Dendritic cell treated with granulocyte-macrophage colony-stimulating factor and Interleukin-4, amounts not matched to agents 40 ng/mL and 50 ng/mL, for 4 days (primary cell): ENCODE measurements at regions not wholly inside any gene's neighbourhood (a gene's known extent, or its start where the extent isn't known, plus 50 kb on each side); places are given as distances from the start of the nearest gene placed in this dataset.

Experiments used
- H3K27ac Mint-ChIP-seq: one replicate; pipeline ENCODE4 v1.8.0; 2022; ENCODE audit warnings: mild to moderate bottlenecking, mixed read lengths
- H3K27me3 Mint-ChIP-seq: one replicate; pipeline ENCODE4 v1.8.0; 2022; ENCODE audit warnings: mild to moderate bottlenecking, mixed read lengths
- H3K36me3 Mint-ChIP-seq: one replicate; pipeline ENCODE4 v1.8.0; 2022; ENCODE audit warnings: low read depth, mixed read lengths
- H3K4me1 Mint-ChIP-seq: one replicate; pipeline ENCODE4 v1.8.0; 2022; ENCODE audit warnings: low read depth, mixed read lengths
- H3K4me3 Mint-ChIP-seq: one replicate; pipeline ENCODE4 v1.8.0; 2022; ENCODE audit warnings: mild to moderate bottlenecking, moderate library complexity, mixed read lengths
- H3K9me3 Mint-ChIP-seq: one replicate; pipeline ENCODE4 v1.8.0; 2022; ENCODE audit warnings: mixed read lengths
- intact Hi-C: fragments of 100-400 bp; cut with micrococcal nuclease; formaldehyde crosslinking; loops from one replicate; pipeline ENCODE4 v1.15.0; 2022

- Mint-ChIP-seq H3K4me1 (no peaks in the 10 kb centered on the region), H3K9me3 (peaks cover 4% of the 10 kb centered on the region), H3K36me3 (no peaks in the 10 kb centered on the region), H3K27ac (no peak overlapping the region), H3K27me3 (no peaks in the 10 kb centered on the region), H3K4me3 (no peak overlapping the region)
- intact Hi-C loops, result no loop called here
Observed at GRCh38 chr1:106568201-106568974, 488.1 kb upstream of the PRMT6 start.

DNA sequence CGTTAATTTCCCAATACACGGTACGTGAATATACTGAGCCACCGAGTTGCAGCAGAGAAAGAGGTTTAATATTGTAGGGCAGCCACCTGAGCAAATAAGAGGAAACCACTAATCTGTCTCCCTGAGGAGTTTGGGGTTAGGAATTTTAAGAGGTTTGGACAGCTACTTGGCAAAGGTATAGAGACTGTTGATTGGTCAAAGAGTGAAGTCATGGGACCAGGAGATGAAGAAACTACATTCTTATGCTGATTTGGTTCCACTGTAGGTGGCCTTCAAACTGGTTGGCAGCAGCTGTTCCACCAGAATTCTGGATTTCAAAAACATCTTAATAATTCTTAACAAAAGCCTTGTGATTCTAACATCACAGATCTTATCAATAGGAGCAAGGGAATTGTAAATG lies 485.4 kb upstream of the PRMT6 start:
- no peak overlapping the region for H3K4me3 Mint-ChIP-seq
- peaks cover 13% of the 10 kb centered on the region for H3K9me3 Mint-ChIP-seq
- intact Hi-C loops, result no loop called here
- no peaks in the 10 kb centered on the region for H3K36me3 Mint-ChIP-seq
- H3K4me1 Mint-ChIP-seq, result no peaks in the 10 kb centered on the region
- no peak overlapping the region for H3K27ac Mint-ChIP-seq
- H3K27me3 Mint-ChIP-seq, result no peaks in the 10 kb centered on the region

- intact Hi-C loops, result no loop called here
- Mint-ChIP-seq H3K9me3 (peaks cover 27% of the 10 kb centered on the region), H3K27ac (no peak overlapping the region), H3K36me3 (no peaks in the 10 kb centered on the region), H3K27me3 (no peaks in the 10 kb centered on the region), H3K4me1 (no peaks in the 10 kb centered on the region), H3K4me3 (no peak overlapping the region)
Observed at GRCh38 chr1:106584107-106584506, 472.4 kb upstream of the PRMT6 start.

- Mint-ChIP-seq H3K4me1 (no peaks in the 10 kb centered on the region), H3K4me3 (no peak overlapping the region), H3K27ac (no peak overlapping the region), H3K27me3 (no peaks in the 10 kb centered on the region), H3K9me3 (peaks cover 27% of the 10 kb centered on the region), H3K36me3 (no peaks in the 10 kb centered on the region)
- intact Hi-C loops, result no loop called here
Observed at GRCh38 chr1:106584676-106585075, 471.8 kb upstream of the PRMT6 start.

DNA sequence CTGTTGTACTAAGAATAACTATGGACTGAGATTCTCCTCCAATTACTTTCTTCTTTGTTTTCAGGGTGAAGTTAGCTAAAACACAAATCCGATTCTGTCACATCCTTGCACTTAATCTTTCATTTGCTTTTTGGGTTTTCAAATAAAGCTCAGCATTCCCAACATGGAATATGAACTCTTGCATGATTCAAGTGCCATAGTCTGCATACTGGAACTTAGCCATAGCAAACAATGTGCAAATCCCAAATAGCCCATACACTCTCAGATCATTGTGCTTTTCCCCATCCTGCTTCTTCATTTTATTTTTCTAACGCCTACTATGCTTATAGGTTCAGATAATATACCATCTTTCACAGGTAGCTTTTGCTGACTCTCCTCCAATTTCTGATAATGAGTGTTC lies 455.8 kb upstream of the PRMT6 start:
- peaks cover 7% of the 10 kb centered on the region for H3K9me3 Mint-ChIP-seq

DNA sequence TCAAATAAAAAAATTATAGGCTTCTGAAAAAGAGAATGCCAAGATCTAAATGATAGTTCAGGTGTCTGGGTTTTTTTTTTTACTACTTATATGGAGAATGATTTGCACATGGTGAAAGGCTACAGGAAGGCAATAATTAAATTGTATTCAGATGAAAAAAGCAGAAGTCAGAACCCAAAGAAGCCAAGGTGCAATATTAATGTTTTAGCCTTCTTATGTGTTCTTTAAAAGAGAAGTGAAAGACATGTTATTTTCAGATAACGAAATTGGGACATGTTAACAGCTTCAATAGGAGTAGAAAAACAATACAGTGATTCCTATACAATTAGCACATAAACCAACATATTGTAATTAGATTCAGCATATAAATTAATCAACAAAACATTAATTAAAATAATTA lies 452.9 kb upstream of the PRMT6 start:
- no peak overlapping the region for H3K27ac Mint-ChIP-seq
- H3K9me3 Mint-ChIP-seq, result peaks cover 7% of the 10 kb centered on the region
- H3K4me1 Mint-ChIP-seq, result no peaks in the 10 kb centered on the region
- intact Hi-C loops, result no loop called here
- H3K36me3 Mint-ChIP-seq, result no peaks in the 10 kb centered on the region
- H3K27me3 Mint-ChIP-seq, result no peaks in the 10 kb centered on the region
- no peak overlapping the region for H3K4me3 Mint-ChIP-seq

More for the DNA sequence above, 455.8 kb upstream of the PRMT6 start:
- H3K27ac Mint-ChIP-seq, result no peak overlapping the region
- H3K36me3 Mint-ChIP-seq, result no peaks in the 10 kb centered on the region
- H3K4me3 Mint-ChIP-seq, result no peak overlapping the region
- no peaks in the 10 kb centered on the region for H3K4me1 Mint-ChIP-seq
- intact Hi-C loops, result no loop called here
- no peaks in the 10 kb centered on the region for H3K27me3 Mint-ChIP-seq

DNA sequence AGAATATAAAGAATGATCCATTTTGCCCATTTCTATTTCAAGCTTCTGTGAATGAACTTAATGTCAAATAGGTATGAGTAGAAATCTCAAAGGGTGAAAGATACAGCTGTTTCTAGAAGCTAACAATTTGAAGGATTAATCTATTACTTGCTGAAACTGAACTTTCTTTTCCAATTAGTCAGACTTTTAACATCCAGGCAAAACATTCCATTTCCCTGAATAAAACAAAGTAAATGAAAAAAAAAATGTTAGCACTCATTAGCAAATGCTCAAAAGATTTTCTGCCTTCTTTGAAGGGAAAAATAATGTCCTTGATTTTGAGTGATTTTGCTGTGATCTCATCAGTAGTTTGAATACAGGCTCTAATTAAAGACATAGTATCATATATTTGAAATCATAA lies 447.6 kb upstream of the PRMT6 start:
- no peak overlapping the region for H3K27ac Mint-ChIP-seq
- no peaks in the 10 kb centered on the region for H3K9me3 Mint-ChIP-seq
- no peaks in the 10 kb centered on the region for H3K36me3 Mint-ChIP-seq
- no peak overlapping the region for H3K4me3 Mint-ChIP-seq
- no peaks in the 10 kb centered on the region for H3K4me1 Mint-ChIP-seq
- intact Hi-C loops, result no loop called here
- no peaks in the 10 kb centered on the region for H3K27me3 Mint-ChIP-seq

DNA sequence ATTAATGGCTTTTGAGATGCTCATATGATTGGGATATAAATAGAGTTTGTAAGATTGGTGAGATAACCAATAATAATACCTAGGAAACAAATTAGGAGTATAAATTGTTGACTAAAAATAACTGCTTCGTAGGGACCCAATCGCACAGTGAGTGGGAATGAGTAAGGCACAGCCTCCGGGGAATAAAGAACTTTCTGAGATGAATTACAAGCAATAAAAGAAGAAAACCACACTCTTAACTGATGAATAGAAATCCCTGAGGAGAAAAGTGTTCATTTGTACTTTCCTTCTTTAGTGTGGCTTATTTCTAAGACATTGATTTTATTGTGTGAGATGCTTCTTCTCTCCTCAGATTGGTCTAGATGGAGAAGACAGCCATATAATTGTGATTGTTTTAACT lies 443.4 kb upstream of the PRMT6 start:
- H3K27ac Mint-ChIP-seq, result no peak overlapping the region
- no peaks in the 10 kb centered on the region for H3K4me1 Mint-ChIP-seq
- intact Hi-C loops, result no loop called here
- peaks cover 5% of the 10 kb centered on the region for H3K9me3 Mint-ChIP-seq
- no peak overlapping the region for H3K4me3 Mint-ChIP-seq
- no peaks in the 10 kb centered on the region for H3K27me3 Mint-ChIP-seq
- no peaks in the 10 kb centered on the region for H3K36me3 Mint-ChIP-seq

DNA sequence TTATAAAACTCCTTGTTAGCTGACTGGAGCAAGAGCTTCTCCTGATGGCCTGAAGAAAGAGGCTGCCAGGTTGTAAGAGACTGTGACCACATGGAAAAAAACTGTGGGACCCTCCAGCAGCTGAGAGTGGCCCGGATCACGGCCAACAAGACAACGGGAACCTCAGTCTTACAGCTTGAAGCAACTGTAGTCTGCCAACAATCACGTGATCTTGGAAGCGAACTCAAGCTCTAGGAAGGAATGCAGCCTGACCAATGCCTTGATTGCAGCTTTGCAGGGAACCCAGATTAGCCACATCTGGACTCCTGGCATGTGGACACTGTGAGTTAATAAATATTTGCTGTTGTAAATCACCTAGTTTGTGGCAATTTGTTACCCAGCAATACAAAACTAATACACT lies 442.6 kb upstream of the PRMT6 start:
- Mint-ChIP-seq H3K27me3 (no peaks in the 10 kb centered on the region), H3K4me3 (no peak overlapping the region), H3K9me3 (peaks cover 12% of the 10 kb centered on the region), H3K4me1 (no peaks in the 10 kb centered on the region), H3K27ac (no peak overlapping the region), H3K36me3 (no peaks in the 10 kb centered on the region)
- intact Hi-C loops, result no loop called here

DNA sequence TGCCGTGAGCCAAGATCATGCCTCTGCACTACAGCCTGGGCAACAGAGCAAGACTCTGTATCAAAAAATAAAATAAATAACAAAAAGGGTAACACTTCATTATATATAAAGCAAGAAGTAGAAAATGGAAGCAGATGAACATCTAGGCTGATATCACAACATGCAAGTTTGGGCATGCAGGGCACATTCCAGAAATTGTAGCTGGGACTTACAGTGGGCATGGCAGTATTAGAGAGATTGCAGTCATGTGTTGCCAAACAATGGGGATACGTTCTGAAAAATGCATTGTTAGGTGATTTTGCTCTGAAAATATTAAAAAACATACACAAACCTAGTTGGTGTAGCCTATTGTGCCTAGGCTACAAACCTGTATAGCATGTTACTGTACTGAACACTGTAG lies 441.0 kb upstream of the PRMT6 start:
- intact Hi-C loops, result no loop called here
- H3K4me3 Mint-ChIP-seq, result no peak overlapping the region
- no peaks in the 10 kb centered on the region for H3K36me3 Mint-ChIP-seq
- H3K27ac Mint-ChIP-seq, result no peak overlapping the region
- no peaks in the 10 kb centered on the region for H3K4me1 Mint-ChIP-seq
- peaks cover 12% of the 10 kb centered on the region for H3K9me3 Mint-ChIP-seq
- no peaks in the 10 kb centered on the region for H3K27me3 Mint-ChIP-seq

GRCh38 chr1:106619080-106619826 lies 437.2 kb upstream of the PRMT6 start:
- Mint-ChIP-seq H3K36me3 (no peaks in the 10 kb centered on the region), H3K9me3 (peaks cover 12% of the 10 kb centered on the region), H3K4me3 (no peak overlapping the region), H3K4me1 (no peaks in the 10 kb centered on the region), H3K27ac (no peak overlapping the region), H3K27me3 (no peaks in the 10 kb centered on the region)
- intact Hi-C loops, result no loop called here

DNA sequence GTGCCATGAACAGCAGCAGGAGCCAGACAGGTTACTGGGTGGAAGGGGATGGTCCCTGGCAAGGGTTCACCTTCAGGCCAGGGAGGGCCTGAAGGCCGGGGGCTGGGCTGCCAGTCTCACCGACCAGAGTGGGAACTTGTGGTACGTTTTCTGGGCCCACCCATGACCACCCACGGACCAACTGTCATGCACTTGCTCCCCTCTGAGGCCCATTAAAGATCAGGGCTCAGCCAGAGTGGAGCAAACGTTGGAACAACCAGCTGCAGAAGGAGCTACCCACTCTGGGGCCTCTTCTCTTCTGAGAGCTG lies 436.7 kb upstream of the PRMT6 start:
- peaks cover 12% of the 10 kb centered on the region for H3K9me3 Mint-ChIP-seq
- H3K4me1 Mint-ChIP-seq, result no peaks in the 10 kb centered on the region
- intact Hi-C loops, result no loop called here
- H3K4me3 Mint-ChIP-seq, result no peak overlapping the region
- H3K36me3 Mint-ChIP-seq, result no peaks in the 10 kb centered on the region
- H3K27ac Mint-ChIP-seq, result no peak overlapping the region
- H3K27me3 Mint-ChIP-seq, result no peaks in the 10 kb centered on the region

GRCh38 chr1:106620521-106620954 lies 435.9 kb upstream of the PRMT6 start:
- intact Hi-C loops, result no loop called here
- peaks cover 18% of the 10 kb centered on the region for H3K9me3 Mint-ChIP-seq

DNA sequence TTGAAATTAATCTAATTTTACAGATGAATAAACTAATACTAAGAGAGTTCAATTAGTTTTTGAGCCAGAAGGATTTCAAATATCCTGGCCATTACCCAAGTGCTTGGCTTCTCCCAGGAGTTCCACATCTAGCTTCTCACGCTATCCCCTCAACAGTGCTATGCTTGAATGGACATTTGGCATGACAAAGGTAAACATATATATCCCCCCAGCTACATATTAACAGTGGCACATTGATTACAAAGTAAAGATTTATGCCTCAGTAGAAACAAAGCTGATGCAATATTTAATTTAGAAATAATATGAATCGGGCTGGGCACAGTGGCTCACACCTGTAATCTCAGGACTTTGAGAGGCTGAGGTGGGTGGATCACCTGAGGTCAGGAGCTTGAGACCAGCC lies 434.6 kb upstream of the PRMT6 start:
- no peak overlapping the region for H3K4me3 Mint-ChIP-seq
- intact Hi-C loops, result no loop called here
- peaks cover 31% of the 10 kb centered on the region for H3K9me3 Mint-ChIP-seq

More at GRCh38 chr1:106620521-106620954, 435.9 kb upstream of the PRMT6 start:
- no peak overlapping the region for H3K4me3 Mint-ChIP-seq
- H3K36me3 Mint-ChIP-seq, result no peaks in the 10 kb centered on the region
- no peak overlapping the region for H3K27ac Mint-ChIP-seq
- H3K27me3 Mint-ChIP-seq, result no peaks in the 10 kb centered on the region
- no peaks in the 10 kb centered on the region for H3K4me1 Mint-ChIP-seq

GRCh38 chr1:106637566-106637965 lies 418.9 kb upstream of the PRMT6 start:
- Mint-ChIP-seq H3K9me3 (peaks cover 15% of the 10 kb centered on the region), H3K27ac (no peak overlapping the region), H3K27me3 (no peaks in the 10 kb centered on the region), H3K36me3 (no peaks in the 10 kb centered on the region), H3K4me1 (no peaks in the 10 kb centered on the region), H3K4me3 (no peak overlapping the region)
- intact Hi-C loops, result no loop called here

More for the DNA sequence above, 434.6 kb upstream of the PRMT6 start:
- H3K27ac Mint-ChIP-seq, result no peak overlapping the region
- H3K4me1 Mint-ChIP-seq, result no peaks in the 10 kb centered on the region
- no peaks in the 10 kb centered on the region for H3K36me3 Mint-ChIP-seq
- H3K27me3 Mint-ChIP-seq, result no peaks in the 10 kb centered on the region
